ENCODE measurements at regions not wholly inside any gene's neighbourhood (a gene's known extent, or its start where the extent isn't known, plus 50 kb on each side); places are given as distances from the start of the nearest gene placed in this dataset.

DNA sequence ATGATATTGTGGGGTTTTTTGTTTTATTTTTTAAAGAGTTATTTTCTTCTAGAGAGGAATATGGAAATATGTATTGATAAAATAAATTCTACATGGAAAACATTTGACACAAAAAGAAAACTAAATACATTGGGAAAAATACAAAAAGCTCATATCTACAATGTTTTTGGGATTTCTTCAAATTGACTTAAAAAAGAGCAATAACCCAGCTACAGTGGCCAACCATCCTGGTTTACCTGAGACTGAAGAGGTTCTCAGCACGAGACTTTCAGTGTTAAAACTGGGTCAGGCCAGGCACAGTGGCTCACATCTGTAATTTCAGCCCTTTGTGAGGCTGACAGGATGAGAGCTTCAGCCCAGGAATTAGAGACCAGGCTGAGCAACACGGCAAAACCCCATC, 56.7 kb upstream of the MYCN start:
- no peaks in the 10 kb centered on the region for H3K27me3 ChIP-seq (replicated peaks in 1 of 7)
- H3K4me1 ChIP-seq = no peaks in the 10 kb centered on the region
- H3K36me3 ChIP-seq = no peaks in the 10 kb centered on the region
- no peak for DNase-seq
- intact Hi-C loops (cut with DNase I; ENCODE audit: low total_unique reads) = no loop called here
- H3K27ac ChIP-seq = no peak overlapping the region
- no peak for TF ChIP-seq POLR2A (IDR thresholded peaks at IDR 0.05)
- no peak for TF ChIP-seq POLR2AphosphoS5 (IDR thresholded peaks at IDR 0.05)
- WGBS, 5 donors = 71 to 83% (median 82%) methylated on average over 2 of the region's 2 CpGs
- no peaks in the 10 kb centered on the region for H3K9me3 ChIP-seq
- no peak overlapping the region for H3K4me3 ChIP-seq

DNA sequence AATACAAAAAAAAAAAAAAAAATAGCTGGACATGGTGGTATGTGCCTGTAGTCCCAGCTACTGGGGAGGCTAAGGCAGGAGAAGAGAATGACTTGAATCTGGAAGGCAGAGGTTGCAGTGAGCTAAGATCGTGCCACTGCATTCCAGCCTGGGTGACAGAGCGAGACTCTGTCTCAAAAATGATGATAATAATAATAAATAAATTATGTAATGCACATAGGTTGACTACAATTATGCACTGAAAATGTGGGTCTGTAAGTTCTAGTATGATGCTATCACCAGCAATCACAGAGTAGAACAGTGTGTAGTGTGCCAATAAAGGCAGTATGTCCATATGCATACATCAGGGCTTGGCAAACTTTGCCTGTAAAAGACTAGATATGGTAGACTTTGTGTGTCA, 55.6 kb upstream of the MYCN start:
- Histone ChIP-seq H3K9me3 (no peaks in the 10 kb centered on the region), H3K4me1 (no peaks in the 10 kb centered on the region), H3K27ac (no peak overlapping the region), H3K4me3 (no peak overlapping the region), H3K27me3 (replicated peaks in 1 of 7) (no peaks in the 10 kb centered on the region), H3K36me3 (no peaks in the 10 kb centered on the region)
- 86 to 91% (median 90%) methylated on average over 2 of the region's 2 CpGs for WGBS, 5 donors
- intact Hi-C loops (cut with DNase I; ENCODE audit: low total_unique reads) = no loop called here
- DNase-seq = no peak
- TF ChIP-seq POLR2AphosphoS5 (IDR thresholded peaks at IDR 0.05) (no peak), POLR2A (IDR thresholded peaks at IDR 0.05) (no peak)
- TF ChIP-seq, protein P1, sequence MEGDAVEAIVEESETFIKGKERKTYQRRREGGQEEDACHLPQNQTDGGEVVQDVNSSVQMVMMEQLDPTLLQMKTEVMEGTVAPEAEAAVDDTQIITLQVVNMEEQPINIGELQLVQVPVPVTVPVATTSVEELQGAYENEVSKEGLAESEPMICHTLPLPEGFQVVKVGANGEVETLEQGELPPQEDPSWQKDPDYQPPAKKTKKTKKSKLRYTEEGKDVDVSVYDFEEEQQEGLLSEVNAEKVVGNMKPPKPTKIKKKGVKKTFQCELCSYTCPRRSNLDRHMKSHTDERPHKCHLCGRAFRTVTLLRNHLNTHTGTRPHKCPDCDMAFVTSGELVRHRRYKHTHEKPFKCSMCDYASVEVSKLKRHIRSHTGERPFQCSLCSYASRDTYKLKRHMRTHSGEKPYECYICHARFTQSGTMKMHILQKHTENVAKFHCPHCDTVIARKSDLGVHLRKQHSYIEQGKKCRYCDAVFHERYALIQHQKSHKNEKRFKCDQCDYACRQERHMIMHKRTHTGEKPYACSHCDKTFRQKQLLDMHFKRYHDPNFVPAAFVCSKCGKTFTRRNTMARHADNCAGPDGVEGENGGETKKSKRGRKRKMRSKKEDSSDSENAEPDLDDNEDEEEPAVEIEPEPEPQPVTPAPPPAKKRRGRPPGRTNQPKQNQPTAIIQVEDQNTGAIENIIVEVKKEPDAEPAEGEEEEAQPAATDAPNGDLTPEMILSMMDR (IDR thresholded peaks at IDR 0.05 in 8 of 11, conservative IDR thresholded peaks at IDR 0.05 in 3 of 11) = no peak

DNA sequence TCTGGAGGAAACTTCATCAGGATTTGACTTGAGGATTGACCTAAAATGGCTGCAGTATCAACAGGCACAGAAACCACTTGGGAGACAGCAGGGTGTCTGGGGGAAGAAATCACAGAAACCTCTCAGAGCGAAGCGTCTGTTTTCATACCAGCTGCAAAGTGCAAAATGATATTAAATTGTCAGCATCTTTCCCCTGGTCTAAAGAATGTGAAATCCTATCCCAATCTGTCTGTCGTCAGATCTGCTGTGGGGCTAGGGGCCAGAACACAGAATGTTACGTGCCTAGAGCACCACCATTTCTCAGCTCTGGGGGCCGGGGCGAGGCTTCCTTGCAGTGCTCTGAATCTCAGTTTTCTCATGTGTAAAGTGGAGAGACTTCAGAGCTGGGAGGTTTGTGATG, 54.1 kb upstream of the MYCN start:
- Histone ChIP-seq H3K27ac (no peak overlapping the region), H3K9me3 (no peaks in the 10 kb centered on the region), H3K4me1 (no peaks in the 10 kb centered on the region), H3K4me3 (no peak overlapping the region), H3K36me3 (no peaks in the 10 kb centered on the region), H3K27me3 (replicated peaks in 1 of 7) (no peaks in the 10 kb centered on the region)
- intact Hi-C loops (cut with DNase I; ENCODE audit: low total_unique reads) = no loop called here
- no peak for DNase-seq
- TF ChIP-seq POLR2AphosphoS5 (IDR thresholded peaks at IDR 0.05) (no peak), POLR2A (IDR thresholded peaks at IDR 0.05) (no peak)
- TF ChIP-seq, protein P1 (IDR thresholded peaks at IDR 0.05 in 8 of 11, conservative IDR thresholded peaks at IDR 0.05 in 3 of 11) = no peak
- 84 to 90% (median 90%) methylated on average over 6 of the region's 6 CpGs for WGBS, 5 donors

DNA sequence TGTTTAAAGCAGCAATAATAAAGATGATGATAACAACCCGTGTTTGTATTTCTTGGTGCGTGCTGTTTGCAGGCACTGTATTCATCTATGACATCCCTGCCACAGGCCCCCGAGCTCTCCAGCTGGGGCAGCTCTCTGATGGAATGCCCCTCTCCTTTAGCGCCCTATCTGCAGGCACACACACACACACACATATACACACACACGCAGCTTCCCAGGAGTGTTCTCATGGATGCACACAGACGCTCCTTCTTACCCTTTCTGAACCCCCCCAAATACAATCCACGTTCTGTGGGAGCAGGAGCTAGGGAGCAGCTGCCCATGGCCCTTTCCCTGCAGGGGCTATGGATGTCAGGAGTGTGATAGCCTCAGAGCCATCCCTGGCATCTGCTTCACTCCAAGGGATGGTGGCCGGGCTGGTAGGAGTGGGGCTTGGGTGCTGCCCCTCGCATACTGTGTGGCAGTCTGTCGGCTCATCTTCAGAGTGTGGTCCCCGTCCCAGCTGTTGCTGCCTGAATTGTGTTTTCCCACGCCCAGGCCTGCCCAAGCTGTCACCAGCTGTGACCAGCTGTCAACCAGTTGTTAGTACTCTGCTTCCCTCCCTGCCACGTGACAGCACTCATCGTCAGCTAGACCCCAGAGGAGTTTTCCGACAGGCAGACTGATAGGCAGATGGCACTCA, 50.8 kb upstream of the MYCN start:
- Histone ChIP-seq H3K27ac (no peak overlapping the region), H3K27me3 (replicated peaks in 1 of 7) (no peaks in the 10 kb centered on the region), H3K4me3 (no peak overlapping the region), H3K4me1 (no peaks in the 10 kb centered on the region), H3K36me3 (no peaks in the 10 kb centered on the region), H3K9me3 (no peaks in the 10 kb centered on the region)
- 68 to 81% (median 69%) methylated on average over 13 to 15 of the region's 15 CpGs for WGBS, 5 donors
- TF ChIP-seq POLR2A (IDR thresholded peaks at IDR 0.05) = no peak
- TF ChIP-seq POLR2AphosphoS5 (IDR thresholded peaks at IDR 0.05) = peak in 2 of 3 donors; percentile 32 to 56
- DNase-seq = no peak
- intact Hi-C loops (cut with DNase I; ENCODE audit: low total_unique reads) = no loop called here

DNA sequence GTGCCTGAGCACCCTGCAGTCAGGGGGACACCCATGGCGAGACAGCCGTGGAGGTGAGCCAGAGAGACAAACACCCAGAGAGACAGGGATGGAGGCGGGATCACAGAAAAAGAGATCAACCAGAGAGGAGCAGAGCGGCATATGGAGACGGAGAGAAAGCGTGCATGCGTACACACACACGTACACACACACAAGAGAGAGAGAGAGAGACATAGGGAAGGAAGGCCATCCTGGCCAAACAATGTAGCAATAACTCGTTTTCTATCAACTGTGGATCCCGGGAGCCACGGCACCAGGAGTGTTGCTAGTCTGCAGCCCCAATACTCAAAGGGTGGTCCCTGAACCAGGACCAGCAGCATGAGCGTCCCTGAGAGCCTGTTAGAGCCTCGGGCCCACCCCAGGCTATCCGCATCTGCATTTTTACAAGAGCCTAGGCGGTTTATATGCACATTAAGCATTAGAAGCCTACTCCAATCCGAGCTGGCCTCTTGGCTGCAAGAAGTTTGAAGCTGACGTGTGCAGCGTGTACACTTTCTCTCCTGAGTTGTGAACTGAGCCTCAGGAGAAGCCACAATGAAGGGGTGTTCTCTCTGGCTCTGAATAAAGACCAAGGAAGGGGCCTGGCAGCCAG, 50.1 kb upstream of the MYCN start:
- intact Hi-C loops (cut with DNase I; ENCODE audit: low total_unique reads) = no loop called here
- Histone ChIP-seq H3K27ac (no peak overlapping the region), H3K27me3 (replicated peaks in 1 of 7) (no peaks in the 10 kb centered on the region), H3K4me3 (no peak overlapping the region), H3K36me3 (no peaks in the 10 kb centered on the region), H3K9me3 (no peaks in the 10 kb centered on the region), H3K4me1 (no peaks in the 10 kb centered on the region)
- 79 to 89% (median 82%) methylated on average over 18 of the region's 18 CpGs for WGBS, 5 donors
- DNase-seq = no peak
- TF ChIP-seq, protein P1 (IDR thresholded peaks at IDR 0.05 in 8 of 11, conservative IDR thresholded peaks at IDR 0.05 in 3 of 11) = no peak
- TF ChIP-seq POLR2A (IDR thresholded peaks at IDR 0.05) = no peak
- TF ChIP-seq POLR2AphosphoS5 (IDR thresholded peaks at IDR 0.05) = no peak

Data from spleen (tissue), 11 donors.